Liver (tissue), 8 donors: ENCODE measurements at regions not wholly inside any gene's neighbourhood (a gene's known extent, or its start where the extent isn't known, plus 50 kb on each side); places are given as distances from the start of the nearest gene placed in this dataset.

Source experiments
- DNase-seq: peaks from one replicate; pipeline ENCODE4 v3.0.0-alpha.2; 2017; ENCODE audit warnings: low spot score
- H3K27ac ChIP-seq, 2 donors: one replicate each; pipeline ENCODE4 v1.7.0; 2013; ENCODE audit warnings: inconsistent platforms in 2 of 2, low read length in 2 of 2, control low read depth in 1 of 2, low read depth in 1 of 2, mild to moderate bottlenecking in 1 of 2
- H3K27me3 ChIP-seq, 4 donors: one replicate each; pipeline versions ENCODE4 v1.6.1 to v1.7.0; 2013; ENCODE audit warnings: low read length in 3 of 4, inconsistent platforms in 1 of 4, mild to moderate bottlenecking in 1 of 4, moderate library complexity in 1 of 4; ENCODE audit not compliant: control insufficient read depth in 4 of 4, insufficient read depth in 4 of 4
- H3K36me3 ChIP-seq, 4 donors: one replicate each; pipeline versions ENCODE4 v1.6.1 to v1.7.0; 2013; ENCODE audit warnings: low read length in 3 of 4, mild to moderate bottlenecking in 3 of 4, low read depth in 1 of 4, moderate library complexity in 1 of 4; ENCODE audit not compliant: control insufficient read depth in 4 of 4, insufficient read depth in 3 of 4
- H3K4me1 ChIP-seq, 4 donors: one replicate each; pipeline versions ENCODE4 v1.6.1 to v1.7.0; 2013; ENCODE audit warnings: low read length in 3 of 4, mild to moderate bottlenecking in 3 of 4, moderate library complexity in 1 of 4; ENCODE audit not compliant: control insufficient read depth in 4 of 4, insufficient read depth in 4 of 4
- H3K4me3 ChIP-seq, 3 donors: one replicate each; pipeline versions ENCODE4 v1.6.1 to v1.7.0; 2013; ENCODE audit warnings: low read length in 3 of 3, control low read depth in 1 of 3, low read depth in 1 of 3, mild to moderate bottlenecking in 1 of 3
- H3K9ac ChIP-seq, 2 donors: one replicate each; pipeline ENCODE4 v1.7.0; 2013; ENCODE audit warnings: low read length in 2 of 2, mild to moderate bottlenecking in 2 of 2, moderate library complexity in 2 of 2, control low read depth in 1 of 2, low read depth in 1 of 2
- H3K9me3 ChIP-seq, 4 donors: one replicate each; pipeline versions ENCODE4 v1.6.1 to v1.7.0; 2013; ENCODE audit warnings: low read length in 3 of 4; ENCODE audit not compliant: control insufficient read depth in 4 of 4
- EGR1 ChIP-seq, 2 donors: IDR thresholded peaks; 2 replicates each; pipeline ENCODE4 v1.6.1; 2016 to 2018; ENCODE audit warnings: antibody characterized with exemption in 2 of 2, low read depth in 2 of 2
- FOXA1 ChIP-seq: IDR thresholded peaks from 2 replicates; pipeline ENCODE4 v1.6.1; 2016; ENCODE audit warnings: antibody characterized with exemption
- GABPA ChIP-seq, 2 donors: IDR thresholded peaks in 1 of 2; conservative IDR thresholded peaks in 1 of 2; 2 replicates each; pipeline ENCODE4 v1.6.1; 2016; ENCODE audit warnings: antibody characterized with exemption in 2 of 2, mild to moderate bottlenecking in 1 of 2, moderate library complexity in 1 of 2
- HNF4A ChIP-seq, 2 donors: conservative IDR thresholded peaks; 2 replicates each; pipeline ENCODE4 v1.6.1; 2016; ENCODE audit warnings: antibody characterized with exemption in 2 of 2, mild to moderate bottlenecking in 2 of 2
- JUND ChIP-seq, 2 donors: IDR thresholded peaks; 2 replicates each; pipeline ENCODE4 v1.6.1; 2016; ENCODE audit warnings: antibody characterized with exemption in 2 of 2
- NR2F2 ChIP-seq: IDR thresholded peaks from 2 replicates; pipeline ENCODE4 v1.6.1; 2016; ENCODE audit warnings: antibody characterized with exemption
- RAD21 ChIP-seq, 2 donors: IDR thresholded peaks; 2 replicates each; pipeline ENCODE4 v1.6.1; 2016; ENCODE audit warnings: antibody characterized with exemption in 2 of 2, mild to moderate bottlenecking in 2 of 2
- RXRA ChIP-seq, 2 donors: IDR thresholded peaks; 2 replicates each; pipeline ENCODE4 v1.6.1; 2017 to 2018; ENCODE audit warnings: antibody characterized with exemption in 2 of 2, mild to moderate bottlenecking in 1 of 2
- SP1 ChIP-seq: IDR thresholded peaks from 2 replicates; pipeline ENCODE4 v1.6.1; 2018; ENCODE audit warnings: antibody characterized with exemption, mild to moderate bottlenecking
- TAF1 ChIP-seq: conservative IDR thresholded peaks from 2 replicates; pipeline ENCODE4 v1.6.1; 2016; ENCODE audit warnings: antibody characterized with exemption, mild to moderate bottlenecking
- YY1 ChIP-seq: IDR thresholded peaks from 2 replicates; pipeline ENCODE4 v1.6.1; 2016; ENCODE audit warnings: antibody characterized with exemption, mild to moderate bottlenecking
- WGBS: extraction: QIAGEN DNeasy Blood & Tissue Kit; methylation state at CpG from one replicate; pipeline ENCODE4 v1.1.7; 2013; 5-methylcytosine and 5-hydroxymethylcytosine counted together
- TF ChIP-seq, protein P1 (sequence below): IDR thresholded peaks from 2 replicates; pipeline ENCODE4 v1.6.1; 2016; ENCODE audit warnings: antibody characterized with exemption
- TF ChIP-seq, protein P2 (sequence below): fragments of 150-350 bp; IDR thresholded peaks from 2 replicates; pipeline ENCODE4 v1.5.1; 2017; ENCODE audit warnings: improper control_type of control experiment, low read depth, low read length; ENCODE audit not compliant: missing input control
- TF ChIP-seq, protein P3 (sequence below): IDR thresholded peaks from 2 replicates; pipeline ENCODE4 v1.6.1; 2016; ENCODE audit warnings: antibody characterized with exemption
- TF ChIP-seq, protein P4 (sequence below): IDR thresholded peaks from 2 replicates; pipeline ENCODE4 v1.6.1; 2016; ENCODE audit warnings: antibody characterized with exemption, mild to moderate bottlenecking
- TF ChIP-seq, protein P5 (sequence below): IDR thresholded peaks from 2 replicates; pipeline ENCODE4 v1.6.1; 2016; ENCODE audit warnings: antibody characterized with exemption
- donor health status: healthy.
- donor health status: healthy.
- donor health status: healthy.
- donor health status: healthy.
- donor health status: healthy.

DNA sequence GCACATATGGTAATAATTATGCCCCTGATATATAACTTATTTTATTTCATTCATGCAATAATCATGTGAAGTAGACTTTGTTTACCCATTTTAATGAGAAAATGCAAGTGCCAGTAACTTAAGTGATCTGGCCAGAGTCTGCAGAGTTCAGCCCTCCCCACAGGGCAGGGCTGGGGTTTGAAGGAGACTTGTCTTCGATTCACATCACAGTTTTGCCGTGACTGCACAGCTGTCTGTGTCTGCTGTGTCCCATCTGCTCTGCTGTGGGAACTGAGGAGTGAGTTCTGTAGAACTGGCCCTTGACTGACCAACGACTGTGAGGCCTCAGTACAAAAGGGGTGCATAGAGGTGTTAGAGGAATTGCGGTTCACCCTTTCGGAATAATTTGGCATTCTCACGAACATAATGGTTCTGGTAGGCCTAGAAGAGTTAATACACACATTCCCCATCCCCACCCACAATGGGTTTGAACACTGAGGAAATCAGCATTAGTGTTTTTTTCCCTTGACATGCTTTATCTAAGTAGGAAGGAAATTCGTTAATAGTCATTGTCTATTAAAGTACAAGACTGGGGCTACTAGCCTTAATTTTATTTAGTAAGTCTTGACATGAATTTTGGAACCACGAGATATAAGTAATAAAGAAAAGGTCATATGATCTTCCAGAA lies 113.6 kb upstream of the MON1B start:
- H3K9me3 ChIP-seq, result no peaks in the 10 kb centered on the region
- H3K36me3 ChIP-seq, result no peaks in the 10 kb centered on the region
- H3K27me3 ChIP-seq, result no peaks in the 10 kb centered on the region
- H3K27ac ChIP-seq, result no peak overlapping the region
- WGBS, result 70% methylated on average over 8 of the region's 8 CpGs
- H3K9ac ChIP-seq, result no peak overlapping the region
- no peak for DNase-seq
- no peak overlapping the region for H3K4me3 ChIP-seq
- TF ChIP-seq SP1 (no peak), YY1 (no peak), GABPA (IDR thresholded peaks at IDR 0.05 in 1 of 2, conservative IDR thresholded peaks at IDR 0.05 in 1 of 2) (no peak), RAD21 (IDR thresholded peaks at IDR 0.05) (no peak)
- TF ChIP-seq, protein P1, sequence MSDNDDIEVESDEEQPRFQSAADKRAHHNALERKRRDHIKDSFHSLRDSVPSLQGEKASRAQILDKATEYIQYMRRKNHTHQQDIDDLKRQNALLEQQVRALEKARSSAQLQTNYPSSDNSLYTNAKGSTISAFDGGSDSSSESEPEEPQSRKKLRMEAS, result no peak
- TF ChIP-seq, protein P2, sequence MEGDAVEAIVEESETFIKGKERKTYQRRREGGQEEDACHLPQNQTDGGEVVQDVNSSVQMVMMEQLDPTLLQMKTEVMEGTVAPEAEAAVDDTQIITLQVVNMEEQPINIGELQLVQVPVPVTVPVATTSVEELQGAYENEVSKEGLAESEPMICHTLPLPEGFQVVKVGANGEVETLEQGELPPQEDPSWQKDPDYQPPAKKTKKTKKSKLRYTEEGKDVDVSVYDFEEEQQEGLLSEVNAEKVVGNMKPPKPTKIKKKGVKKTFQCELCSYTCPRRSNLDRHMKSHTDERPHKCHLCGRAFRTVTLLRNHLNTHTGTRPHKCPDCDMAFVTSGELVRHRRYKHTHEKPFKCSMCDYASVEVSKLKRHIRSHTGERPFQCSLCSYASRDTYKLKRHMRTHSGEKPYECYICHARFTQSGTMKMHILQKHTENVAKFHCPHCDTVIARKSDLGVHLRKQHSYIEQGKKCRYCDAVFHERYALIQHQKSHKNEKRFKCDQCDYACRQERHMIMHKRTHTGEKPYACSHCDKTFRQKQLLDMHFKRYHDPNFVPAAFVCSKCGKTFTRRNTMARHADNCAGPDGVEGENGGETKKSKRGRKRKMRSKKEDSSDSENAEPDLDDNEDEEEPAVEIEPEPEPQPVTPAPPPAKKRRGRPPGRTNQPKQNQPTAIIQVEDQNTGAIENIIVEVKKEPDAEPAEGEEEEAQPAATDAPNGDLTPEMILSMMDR, result no peak
- H3K4me1 ChIP-seq, result no peaks in the 10 kb centered on the region

DNA sequence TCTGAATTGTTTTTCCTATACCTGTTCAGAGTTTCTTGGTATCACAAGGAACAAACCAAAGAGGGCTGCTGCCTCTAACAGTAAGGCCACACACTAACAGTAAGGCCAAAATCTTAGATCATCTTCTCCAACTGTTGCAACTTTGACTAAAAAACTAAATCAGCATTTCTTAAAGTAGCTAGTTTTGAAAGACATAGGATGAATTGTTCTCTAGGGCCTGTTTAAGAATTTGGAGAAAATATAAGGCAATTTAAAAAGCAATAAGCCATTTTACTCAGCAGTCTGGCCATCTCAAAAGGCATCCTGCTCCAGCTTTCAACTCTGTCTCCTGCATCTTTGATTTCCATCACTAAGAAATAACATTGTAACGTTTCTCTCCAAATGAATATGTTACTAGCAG lies 105.0 kb upstream of the MON1B start:
- Histone ChIP-seq H3K9ac (no peak overlapping the region), H3K4me1 (no peaks in the 10 kb centered on the region), H3K9me3 (no peaks in the 10 kb centered on the region), H3K36me3 (no peaks in the 10 kb centered on the region), H3K27me3 (peaks cover 0 to 4% (median 0%) of the 10 kb centered on the region in 4 donors), H3K27ac (no peak overlapping the region), H3K4me3 (no peak overlapping the region)
- TF ChIP-seq, protein P3, sequence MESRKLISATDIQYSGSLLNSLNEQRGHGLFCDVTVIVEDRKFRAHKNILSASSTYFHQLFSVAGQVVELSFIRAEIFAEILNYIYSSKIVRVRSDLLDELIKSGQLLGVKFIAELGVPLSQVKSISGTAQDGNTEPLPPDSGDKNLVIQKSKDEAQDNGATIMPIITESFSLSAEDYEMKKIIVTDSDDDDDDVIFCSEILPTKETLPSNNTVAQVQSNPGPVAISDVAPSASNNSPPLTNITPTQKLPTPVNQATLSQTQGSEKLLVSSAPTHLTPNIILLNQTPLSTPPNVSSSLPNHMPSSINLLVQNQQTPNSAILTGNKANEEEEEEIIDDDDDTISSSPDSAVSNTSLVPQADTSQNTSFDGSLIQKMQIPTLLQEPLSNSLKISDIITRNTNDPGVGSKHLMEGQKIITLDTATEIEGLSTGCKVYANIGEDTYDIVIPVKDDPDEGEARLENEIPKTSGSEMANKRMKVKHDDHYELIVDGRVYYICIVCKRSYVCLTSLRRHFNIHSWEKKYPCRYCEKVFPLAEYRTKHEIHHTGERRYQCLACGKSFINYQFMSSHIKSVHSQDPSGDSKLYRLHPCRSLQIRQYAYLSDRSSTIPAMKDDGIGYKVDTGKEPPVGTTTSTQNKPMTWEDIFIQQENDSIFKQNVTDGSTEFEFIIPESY, result no peak
- no peak for TF ChIP-seq HNF4A (conservative IDR thresholded peaks at IDR 0.05)
- TF ChIP-seq, protein P4, sequence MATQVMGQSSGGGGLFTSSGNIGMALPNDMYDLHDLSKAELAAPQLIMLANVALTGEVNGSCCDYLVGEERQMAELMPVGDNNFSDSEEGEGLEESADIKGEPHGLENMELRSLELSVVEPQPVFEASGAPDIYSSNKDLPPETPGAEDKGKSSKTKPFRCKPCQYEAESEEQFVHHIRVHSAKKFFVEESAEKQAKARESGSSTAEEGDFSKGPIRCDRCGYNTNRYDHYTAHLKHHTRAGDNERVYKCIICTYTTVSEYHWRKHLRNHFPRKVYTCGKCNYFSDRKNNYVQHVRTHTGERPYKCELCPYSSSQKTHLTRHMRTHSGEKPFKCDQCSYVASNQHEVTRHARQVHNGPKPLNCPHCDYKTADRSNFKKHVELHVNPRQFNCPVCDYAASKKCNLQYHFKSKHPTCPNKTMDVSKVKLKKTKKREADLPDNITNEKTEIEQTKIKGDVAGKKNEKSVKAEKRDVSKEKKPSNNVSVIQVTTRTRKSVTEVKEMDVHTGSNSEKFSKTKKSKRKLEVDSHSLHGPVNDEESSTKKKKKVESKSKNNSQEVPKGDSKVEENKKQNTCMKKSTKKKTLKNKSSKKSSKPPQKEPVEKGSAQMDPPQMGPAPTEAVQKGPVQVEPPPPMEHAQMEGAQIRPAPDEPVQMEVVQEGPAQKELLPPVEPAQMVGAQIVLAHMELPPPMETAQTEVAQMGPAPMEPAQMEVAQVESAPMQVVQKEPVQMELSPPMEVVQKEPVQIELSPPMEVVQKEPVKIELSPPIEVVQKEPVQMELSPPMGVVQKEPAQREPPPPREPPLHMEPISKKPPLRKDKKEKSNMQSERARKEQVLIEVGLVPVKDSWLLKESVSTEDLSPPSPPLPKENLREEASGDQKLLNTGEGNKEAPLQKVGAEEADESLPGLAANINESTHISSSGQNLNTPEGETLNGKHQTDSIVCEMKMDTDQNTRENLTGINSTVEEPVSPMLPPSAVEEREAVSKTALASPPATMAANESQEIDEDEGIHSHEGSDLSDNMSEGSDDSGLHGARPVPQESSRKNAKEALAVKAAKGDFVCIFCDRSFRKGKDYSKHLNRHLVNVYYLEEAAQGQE, result no peak
- no peak for TF ChIP-seq GABPA (IDR thresholded peaks at IDR 0.05 in 1 of 2, conservative IDR thresholded peaks at IDR 0.05 in 1 of 2)
- no peak for TF ChIP-seq NR2F2
- TF ChIP-seq, protein P2, result no peak
- TF ChIP-seq RXRA (IDR thresholded peaks at IDR 0.05), result no peak
- TF ChIP-seq YY1, result no peak
- TF ChIP-seq FOXA1, result no peak
- no peak for TF ChIP-seq EGR1 (IDR thresholded peaks at IDR 0.05; ENCODE audit: low read depth in 2 of 2)
- TF ChIP-seq, protein P5, sequence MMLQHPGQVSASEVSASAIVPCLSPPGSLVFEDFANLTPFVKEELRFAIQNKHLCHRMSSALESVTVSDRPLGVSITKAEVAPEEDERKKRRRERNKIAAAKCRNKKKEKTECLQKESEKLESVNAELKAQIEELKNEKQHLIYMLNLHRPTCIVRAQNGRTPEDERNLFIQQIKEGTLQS, result no peak
- no peak for TF ChIP-seq JUND (IDR thresholded peaks at IDR 0.05)
- no peak for TF ChIP-seq TAF1
- no peak for TF ChIP-seq RAD21 (IDR thresholded peaks at IDR 0.05)
- TF ChIP-seq SP1, result no peak
- 49% methylated on average over 1 of the region's 1 CpG for WGBS
- no peak for DNase-seq
